Skin epidermis (tissue), 12 donors: ENCODE measurements at regions not wholly inside any gene's neighbourhood (a gene's known extent, or its start where the extent isn't known, plus 50 kb on each side); places are given as distances from the start of the nearest gene placed in this dataset.
"Not testable (repeated sequence)": the region's sequence is repeated elsewhere in the genome, so short reads cannot be mapped to it uniquely, and the experiment has no call there.

ENCODE experiments used
- H3K27ac ChIP-seq, 21 experiments: fragments of 200-600 bp; sonication (generic) in 11 of 21; one replicate each; pipeline ENCODE4 v1.5.0; 2020; ENCODE audit warnings: mild to moderate bottlenecking in 3 of 21, inconsistent platforms in 2 of 21, moderate library complexity in 2 of 21
- H3K4me3 ChIP-seq, 7 experiments: fragments of 200-600 bp; sonication (generic) in 2 of 7; one replicate each; pipeline ENCODE4 v1.5.0; 2020; ENCODE audit warnings: inconsistent platforms in 2 of 7, mild to moderate bottlenecking in 2 of 7, moderate library complexity in 1 of 7

- Histone ChIP-seq H3K27ac (no peak overlapping the region), H3K4me3 (no peak overlapping the region)
Measured at GRCh38 chr3:1456781-1457311, 364.0 kb downstream of the CNTN6 start.

- no peak overlapping the region for H3K27ac ChIP-seq
- no peak overlapping the region for H3K4me3 ChIP-seq
Measured at GRCh38 chr3:1462371-1462770, 369.5 kb downstream of the CNTN6 start.

GRCh38 chr3:1462856-1463450 lies 370.1 kb downstream of the CNTN6 start:
- Histone ChIP-seq H3K27ac (no peak overlapping the region), H3K4me3 (no peak overlapping the region)

DNA sequence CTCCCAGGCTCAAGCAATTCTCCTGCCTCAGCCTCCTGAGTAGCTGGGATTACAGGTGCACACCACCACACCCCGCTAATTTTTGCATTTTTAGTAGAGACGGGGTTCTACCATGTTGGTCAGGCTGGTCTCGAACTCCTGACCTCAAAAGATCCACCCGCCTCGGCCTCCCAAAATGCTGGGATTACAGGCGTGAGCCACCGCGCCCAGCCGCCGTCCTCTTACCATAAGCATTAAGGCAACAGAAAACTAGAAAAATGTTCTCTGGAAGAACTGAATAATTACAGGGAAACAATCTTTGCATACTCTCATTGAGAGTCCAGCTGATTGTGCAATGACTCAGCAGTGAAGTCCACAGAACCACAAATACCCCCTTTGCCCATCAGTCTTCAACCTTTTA lies 372.3 kb downstream of the CNTN6 start:
- not testable (repeated sequence) for H3K4me3 ChIP-seq

DNA sequence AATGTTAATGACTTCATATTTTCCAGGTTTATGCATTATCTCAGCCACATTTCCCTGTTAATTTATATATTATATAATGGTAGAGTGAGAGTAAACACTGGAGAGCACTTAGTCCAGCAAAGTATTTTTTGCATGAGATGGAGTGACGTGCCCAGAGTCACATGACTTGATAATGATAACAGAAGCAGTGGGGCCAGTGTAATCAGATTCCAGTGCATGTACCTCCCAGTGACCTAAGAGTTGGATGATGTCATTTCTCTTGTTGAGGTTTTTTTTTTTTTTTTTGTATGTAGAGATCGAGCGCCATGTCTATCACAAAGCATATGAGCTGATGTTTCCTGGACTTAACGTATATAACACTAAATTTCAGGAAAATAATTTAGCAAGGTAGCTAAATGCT lies 375.3 kb downstream of the CNTN6 start:
- Histone ChIP-seq H3K4me3 (no peak overlapping the region), H3K27ac (no peak overlapping the region)

More for the DNA sequence above, 372.3 kb downstream of the CNTN6 start:
- not testable (repeated sequence) for H3K27ac ChIP-seq

- H3K4me3 ChIP-seq: no peak overlapping the region
- H3K27ac ChIP-seq: no peak overlapping the region
Measured at GRCh38 chr3:1469248-1469647, 376.4 kb downstream of the CNTN6 start.

DNA sequence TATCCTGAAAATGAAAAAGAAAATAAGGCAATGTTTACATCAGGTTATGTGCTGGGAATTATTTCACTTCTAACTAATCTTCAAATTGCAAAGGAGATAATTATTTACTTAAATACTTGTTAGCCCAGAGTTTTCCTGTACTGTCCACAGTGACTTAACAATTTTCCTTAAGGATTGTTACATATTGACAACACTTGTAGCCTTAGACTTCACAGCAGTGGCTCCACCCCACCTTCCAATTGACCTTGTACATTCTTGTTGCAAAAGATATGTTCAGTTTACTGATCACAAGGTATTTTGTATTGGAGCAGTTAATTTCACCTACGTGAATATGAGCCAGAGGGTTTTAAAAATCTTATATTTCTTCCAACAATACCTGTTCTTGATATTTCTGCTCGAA lies 376.9 kb downstream of the CNTN6 start:
- Histone ChIP-seq H3K27ac (no peak overlapping the region), H3K4me3 (no peak overlapping the region)

GRCh38 chr3:1477669-1478068 lies 384.8 kb downstream of the CNTN6 start:
- Histone ChIP-seq H3K27ac (no peak overlapping the region), H3K4me3 (no peak overlapping the region)

DNA sequence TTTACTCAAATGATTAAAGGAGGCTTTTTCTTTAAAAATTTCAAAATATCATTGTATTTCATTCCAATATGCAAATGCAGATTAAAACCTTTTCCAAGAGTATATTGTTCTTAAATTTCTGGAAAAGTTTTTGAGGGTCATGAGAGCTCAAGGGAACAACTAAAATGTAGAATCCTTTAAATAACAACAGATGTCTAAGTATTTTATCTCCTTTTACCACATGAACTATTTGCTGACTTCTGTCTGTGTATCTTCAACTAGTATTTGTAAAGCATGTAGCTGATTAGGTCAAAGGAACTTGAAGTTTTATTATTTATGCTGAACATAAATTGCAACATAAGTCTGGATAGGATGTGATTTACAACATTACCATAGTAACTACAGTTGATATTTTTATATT lies 402.6 kb downstream of the CNTN6 start:
- Histone ChIP-seq H3K4me3 (no peak overlapping the region), H3K27ac (no peak overlapping the region)

DNA sequence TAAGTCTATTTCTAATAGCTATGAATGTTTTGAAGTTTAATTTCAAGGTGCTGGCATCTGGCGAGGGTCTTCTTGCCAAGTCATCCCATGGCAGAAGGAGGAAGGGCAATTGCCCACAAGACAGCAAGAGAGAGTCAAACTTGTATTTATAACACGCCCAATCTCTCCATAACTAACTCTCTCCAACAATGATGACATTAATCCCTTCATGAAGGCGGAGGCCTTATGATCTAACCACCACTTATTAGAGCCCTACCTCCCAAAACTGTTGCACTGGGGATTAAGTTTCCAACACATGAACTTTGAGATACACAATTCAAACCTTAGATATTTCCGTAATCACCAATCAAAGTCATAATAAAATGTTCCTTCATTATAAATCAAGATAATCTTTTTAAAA lies 406.9 kb downstream of the CNTN6 start:
- H3K4me3 ChIP-seq: no peak overlapping the region
- no peak overlapping the region for H3K27ac ChIP-seq

DNA sequence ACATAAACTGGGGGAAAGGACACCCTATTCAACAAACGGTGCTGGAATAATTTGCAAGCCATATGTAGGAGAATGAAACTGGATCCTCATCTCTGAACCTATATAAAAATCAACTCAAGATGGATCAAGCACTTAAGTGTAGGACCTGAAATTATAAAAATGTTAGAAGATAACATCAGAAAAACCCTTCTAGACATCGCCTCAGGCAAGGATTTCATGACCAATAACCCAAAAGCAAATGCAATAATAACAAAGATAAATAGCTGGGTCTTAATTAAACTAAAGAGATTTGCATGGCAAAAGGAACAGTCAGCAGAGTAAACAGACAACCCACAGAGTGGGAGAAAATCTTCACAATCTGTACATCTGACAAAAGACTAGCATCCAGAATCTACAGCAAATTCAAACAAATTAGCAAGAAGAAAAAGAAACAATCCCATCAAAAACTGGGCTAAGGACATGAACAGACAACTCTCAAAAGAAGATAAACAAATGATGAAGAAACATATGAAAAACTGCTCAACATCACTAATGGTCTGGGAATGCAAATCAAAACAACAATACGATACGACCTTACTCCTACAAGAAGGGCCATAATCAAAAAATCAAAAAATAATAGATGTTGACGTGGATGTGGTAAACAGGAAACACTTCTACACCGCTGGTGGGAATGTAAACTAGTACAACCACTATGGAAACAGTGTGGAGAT lies 408.7 kb downstream of the CNTN6 start:
- no peak overlapping the region for H3K27ac ChIP-seq
- no peak overlapping the region for H3K4me3 ChIP-seq

DNA sequence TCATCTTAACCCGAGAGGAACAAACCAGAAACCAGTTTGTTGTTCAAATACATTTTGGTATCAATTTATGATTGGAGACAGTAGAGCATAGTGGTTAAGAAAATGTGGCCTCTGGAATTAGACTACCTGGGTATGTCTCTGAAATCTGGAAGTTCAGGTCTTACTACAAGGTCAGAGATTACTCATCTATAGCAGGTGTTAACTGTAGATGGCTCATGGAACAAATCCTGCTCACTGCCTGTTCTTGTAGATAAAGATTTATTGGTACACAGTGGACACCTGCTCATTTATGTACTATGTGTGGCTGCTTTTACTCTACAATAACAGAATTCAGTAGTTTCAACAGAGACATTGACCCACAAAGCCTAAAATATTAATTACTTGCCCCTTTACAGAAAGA lies 413.3 kb downstream of the CNTN6 start:
- Histone ChIP-seq H3K4me3 (no peak overlapping the region), H3K27ac (no peak overlapping the region)

- Histone ChIP-seq H3K4me3 (no peak overlapping the region), H3K27ac (no peak overlapping the region)
Measured at GRCh38 chr3:1513662-1514061, 420.8 kb downstream of the CNTN6 start.

- Histone ChIP-seq H3K4me3 (no peak overlapping the region), H3K27ac (no peak overlapping the region)
Measured at GRCh38 chr3:1515882-1516281, 423.1 kb downstream of the CNTN6 start.

- no peak overlapping the region for H3K27ac ChIP-seq
- no peak overlapping the region for H3K4me3 ChIP-seq
Measured at GRCh38 chr3:1527786-1528185, 435.0 kb downstream of the CNTN6 start.

DNA sequence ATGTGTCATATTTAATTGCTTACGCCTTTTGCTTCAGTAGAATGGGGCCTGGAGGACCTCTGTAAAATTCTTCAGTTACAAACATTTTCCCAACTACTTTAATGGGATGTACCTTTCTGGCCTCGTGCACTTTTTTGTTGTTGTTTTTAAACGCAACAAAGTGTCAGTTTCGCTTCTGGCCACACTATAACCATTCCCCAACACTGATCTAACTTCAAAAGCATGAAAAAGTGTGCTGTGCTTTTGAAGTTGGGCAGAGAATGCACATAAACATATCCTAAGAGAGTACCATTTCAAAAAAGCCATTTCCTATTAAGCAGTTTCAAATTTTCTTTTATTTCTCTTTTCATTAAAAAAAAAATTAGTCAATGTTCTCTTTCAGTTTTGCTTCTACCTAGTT lies 435.8 kb downstream of the CNTN6 start:
- H3K4me3 ChIP-seq: no peak overlapping the region
- no peak overlapping the region for H3K27ac ChIP-seq

DNA sequence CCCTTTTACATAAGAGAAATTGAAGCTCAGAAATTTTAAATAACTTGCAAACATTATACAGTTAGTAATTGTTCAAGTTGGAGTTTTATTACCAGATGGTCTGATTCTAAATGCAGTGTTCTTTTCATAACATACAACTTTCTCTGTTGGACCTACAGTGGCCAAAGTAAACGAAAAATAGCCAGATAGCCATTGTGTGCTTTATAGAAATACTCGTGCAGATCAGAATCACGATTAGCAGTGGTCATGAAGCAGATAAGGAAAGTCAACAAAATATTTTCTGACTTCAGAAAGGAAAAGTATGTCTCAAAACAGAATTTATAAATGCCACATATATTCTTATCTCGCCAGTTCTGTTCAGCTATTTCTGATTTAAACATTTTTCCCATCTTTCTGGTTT lies 436.9 kb downstream of the CNTN6 start:
- Histone ChIP-seq H3K27ac (no peak overlapping the region), H3K4me3 (no peak overlapping the region)

- Histone ChIP-seq H3K27ac (no peak overlapping the region), H3K4me3 (no peak overlapping the region)
Measured at GRCh38 chr3:1531981-1532380, 439.2 kb downstream of the CNTN6 start.

DNA sequence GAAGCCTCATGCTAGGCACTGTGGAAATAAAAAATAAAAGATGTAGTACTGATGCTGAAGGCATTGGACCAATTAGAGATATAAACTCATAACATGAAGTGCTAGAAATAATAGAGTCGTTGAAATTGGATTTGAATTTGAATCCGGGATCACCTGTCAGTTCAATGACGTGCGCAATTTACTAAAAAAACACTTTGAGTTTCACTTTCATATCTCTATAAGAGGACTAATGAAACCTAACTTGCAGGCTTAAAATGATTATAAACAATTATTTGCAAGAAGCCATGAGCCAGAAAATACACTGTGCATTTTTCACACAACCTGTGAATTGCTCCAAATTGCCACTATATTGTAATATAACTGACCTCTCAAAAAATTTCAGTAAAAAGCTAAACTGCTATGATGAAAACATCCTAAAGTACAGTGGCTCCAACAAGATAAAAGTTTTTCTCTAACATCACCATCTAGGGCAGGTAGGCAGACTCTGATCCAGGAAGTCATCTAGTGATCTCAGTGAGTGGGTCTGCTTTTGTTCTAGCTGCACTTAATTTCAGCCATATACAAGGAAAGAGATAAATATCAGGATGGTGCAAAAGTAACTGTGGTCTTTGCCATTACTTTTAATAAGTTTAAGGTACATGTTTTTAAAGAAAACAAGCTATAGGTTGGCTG lies 440.2 kb downstream of the CNTN6 start:
- no peak overlapping the region for H3K4me3 ChIP-seq
- no peak overlapping the region for H3K27ac ChIP-seq

DNA sequence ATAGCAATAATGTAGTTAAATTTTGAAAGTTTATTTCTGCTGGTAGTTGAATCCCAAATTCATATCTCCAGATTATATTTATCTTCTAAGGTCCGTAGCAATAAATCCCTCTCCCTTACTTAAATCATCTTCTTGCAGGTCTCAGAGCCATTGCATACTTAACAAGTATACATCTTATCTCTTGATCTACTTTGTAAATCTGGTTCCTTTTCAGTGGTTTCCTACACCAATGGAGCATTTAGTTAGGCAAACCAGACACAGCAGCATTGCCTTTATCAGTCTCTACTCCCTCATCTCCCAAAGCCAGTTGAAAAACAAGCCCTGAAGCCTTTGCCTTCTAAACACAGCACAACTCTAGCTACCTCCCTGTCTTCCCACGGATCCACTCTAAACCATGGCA lies 440.9 kb downstream of the CNTN6 start:
- H3K4me3 ChIP-seq: no peak overlapping the region
- no peak overlapping the region for H3K27ac ChIP-seq

DNA sequence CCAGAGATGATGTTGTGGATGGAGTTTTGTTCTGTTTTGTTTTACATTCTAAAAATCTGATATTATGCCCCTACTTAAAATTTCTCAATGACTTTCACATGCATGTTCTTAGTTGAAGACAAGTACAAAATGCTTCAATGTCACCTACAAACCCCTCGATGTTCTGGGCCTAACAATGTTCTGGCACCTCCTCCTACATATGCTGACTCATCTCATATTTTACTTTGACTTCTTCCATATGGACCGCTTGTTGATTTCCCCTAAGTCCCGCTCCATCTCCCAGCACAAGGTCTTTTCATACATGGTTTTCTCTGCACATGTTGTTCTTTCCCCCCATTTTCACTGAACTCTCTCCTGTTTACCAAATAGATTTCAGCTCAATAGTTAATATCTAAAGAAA lies 441.4 kb downstream of the CNTN6 start:
- no peak overlapping the region for H3K27ac ChIP-seq

More for the DNA sequence above, 441.4 kb downstream of the CNTN6 start:
- no peak overlapping the region for H3K4me3 ChIP-seq
